CD14-positive monocyte (primary cell): ENCODE measurements at regions not wholly inside any gene's neighbourhood (a gene's known extent, or its start where the extent isn't known, plus 50 kb on each side); places are given as distances from the start of the nearest gene placed in this dataset.

ENCODE experiments used
- DNase-seq, 3 donors: peaks; one replicate each; pipeline ENCODE4 v3.0.0-alpha.2; 2011 to 2022
- H2AFZ ChIP-seq: 2 replicates; pipeline ENCODE4 v1.6.0; 2012; ENCODE audit warnings: mild to moderate bottlenecking, low read depth, low read length, inconsistent platforms; ENCODE audit not compliant: insufficient read depth, poor library complexity, severe bottlenecking
- H3K27ac ChIP-seq, 2 donors: 1 replicate in 1 of 2; 2 replicates in 1 of 2; pipeline ENCODE4 v1.5.1; 2012 to 2013; ENCODE audit warnings: low read length in 2 of 2, control low read depth in 1 of 2, inconsistent platforms in 1 of 2, low read depth in 1 of 2, mild to moderate bottlenecking in 1 of 2
- H3K27me3 ChIP-seq, 2 donors: one replicate each; pipeline versions ENCODE4 v1.6.0 to v1.6.1; 2011 to 2013; ENCODE audit warnings: low read length in 2 of 2; ENCODE audit not compliant: control insufficient read depth in 2 of 2, insufficient read depth in 2 of 2
- H3K36me3 ChIP-seq, 2 donors: replicated peaks in 1 of 2; 1 replicate in 1 of 2; 2 replicates in 1 of 2; pipeline versions ENCODE4 v1.5.1 to v1.6.1; 2012 to 2013; ENCODE audit warnings: low read length in 2 of 2, control low read depth in 1 of 2, inconsistent platforms in 1 of 2, mild to moderate bottlenecking in 1 of 2; ENCODE audit not compliant: insufficient read depth in 2 of 2, control insufficient read depth in 1 of 2
- H3K4me1 ChIP-seq, 2 donors: 1 replicate in 1 of 2; 2 replicates in 1 of 2; pipeline versions ENCODE4 v1.5.1 to v1.6.1; 2012 to 2013; ENCODE audit warnings: low read length in 2 of 2, control low read depth in 1 of 2, inconsistent platforms in 1 of 2, mild to moderate bottlenecking in 1 of 2, moderate library complexity in 1 of 2; ENCODE audit not compliant: insufficient read depth in 2 of 2, control insufficient read depth in 1 of 2
- H3K4me2 ChIP-seq: replicated peaks from 2 replicates; pipeline ENCODE3; 2012; ENCODE audit warnings: low read length, moderate library complexity, mild to moderate bottlenecking; ENCODE audit not compliant: poor library complexity, severe bottlenecking; ENCODE audit errors: extremely low read depth
- H3K4me3 ChIP-seq, 3 experiments: fragments of 200-600 bp in 1 of 3; sonication (generic) in 1 of 3; replicated peaks in 1 of 3; 1 replicate in 2 of 3; 2 replicates in 1 of 3; pipeline ENCODE4 v1.5.1; 2011 to 2013; ENCODE audit warnings: low read length in 3 of 3, mild to moderate bottlenecking in 3 of 3, control low read depth in 2 of 3, low read depth in 2 of 3, inconsistent platforms in 1 of 3, moderate library complexity in 1 of 3
- H3K79me2 ChIP-seq: 2 replicates; pipeline ENCODE4 v1.6.0; 2012; ENCODE audit warnings: mild to moderate bottlenecking, control low read depth, inconsistent platforms, low read length, moderate library complexity; ENCODE audit not compliant: insufficient read depth
- H3K9ac ChIP-seq: 2 replicates; pipeline ENCODE4 v1.6.0; 2017; ENCODE audit warnings: low read length, mild to moderate bottlenecking; ENCODE audit not compliant: insufficient read depth, poor library complexity, severe bottlenecking
- H3K9me3 ChIP-seq, 2 donors: replicated peaks in 1 of 2; 1 replicate in 1 of 2; 2 replicates in 1 of 2; pipeline versions ENCODE4 v1.5.1 to v1.6.1; 2012 to 2013; ENCODE audit warnings: low read length in 2 of 2, control low read depth in 1 of 2; ENCODE audit not compliant: control insufficient read depth in 1 of 2, insufficient read depth in 1 of 2
- H4K20me1 ChIP-seq: 2 replicates; pipeline ENCODE4 v1.6.0; 2012; ENCODE audit warnings: mild to moderate bottlenecking, low read length, control low read depth, moderate library complexity; ENCODE audit not compliant: insufficient read depth
- H3K27ac Mint-ChIP-seq, 7 donors: one replicate each; pipeline ENCODE4 v1.8.0; 2020; ENCODE audit warnings: mild to moderate bottlenecking in 7 of 7, mixed read lengths in 7 of 7, moderate library complexity in 6 of 7, inconsistent platforms in 2 of 7
- H3K27me3 Mint-ChIP-seq, 3 donors: one replicate each; pipeline ENCODE4 v1.8.0; 2021 to 2022; ENCODE audit warnings: low read depth in 3 of 3, mild to moderate bottlenecking in 3 of 3, mixed read lengths in 3 of 3, moderate library complexity in 3 of 3, inconsistent platforms in 1 of 3
- H3K36me3 Mint-ChIP-seq, 2 donors: one replicate each; pipeline ENCODE4 v1.8.0; 2020; ENCODE audit warnings: mixed read lengths in 2 of 2, inconsistent platforms in 1 of 2, mild to moderate bottlenecking in 1 of 2
- H3K4me1 Mint-ChIP-seq: one replicate; pipeline ENCODE4 v1.8.0; 2020; ENCODE audit warnings: mild to moderate bottlenecking, mixed read lengths
- H3K4me3 Mint-ChIP-seq, 2 donors: one replicate each; pipeline ENCODE4 v1.8.0; 2020; ENCODE audit warnings: mild to moderate bottlenecking in 2 of 2, mixed read lengths in 2 of 2, moderate library complexity in 1 of 2
- H3K9me3 Mint-ChIP-seq, 7 donors: one replicate each; pipeline ENCODE4 v1.8.0; 2020 to 2022; ENCODE audit warnings: mixed read lengths in 7 of 7, mild to moderate bottlenecking in 6 of 7, moderate library complexity in 6 of 7, inconsistent platforms in 2 of 7
- WGBS: methylation state at CpG from one replicate; pipeline ENCODE4 v1.1.5; 2013; ENCODE audit warnings: missing lambda C conversion rate; ENCODE audit not compliant: insufficient coverage; 5-methylcytosine and 5-hydroxymethylcytosine counted together
- intact Hi-C, 2 donors: fragments of 100-400 bp; cut with micrococcal nuclease; formaldehyde crosslinking; loops; one replicate each; pipeline versions ENCODE4 v1.15.0 to v1.15.1; 2023
- TF ChIP-seq, protein P1 (sequence below): fragments of 200-600 bp; IDR thresholded peaks from one replicate; pipeline ENCODE4 v1.8.0; 2022; ENCODE audit warnings: antibody characterized with exemption, mild to moderate bottlenecking

DNA sequence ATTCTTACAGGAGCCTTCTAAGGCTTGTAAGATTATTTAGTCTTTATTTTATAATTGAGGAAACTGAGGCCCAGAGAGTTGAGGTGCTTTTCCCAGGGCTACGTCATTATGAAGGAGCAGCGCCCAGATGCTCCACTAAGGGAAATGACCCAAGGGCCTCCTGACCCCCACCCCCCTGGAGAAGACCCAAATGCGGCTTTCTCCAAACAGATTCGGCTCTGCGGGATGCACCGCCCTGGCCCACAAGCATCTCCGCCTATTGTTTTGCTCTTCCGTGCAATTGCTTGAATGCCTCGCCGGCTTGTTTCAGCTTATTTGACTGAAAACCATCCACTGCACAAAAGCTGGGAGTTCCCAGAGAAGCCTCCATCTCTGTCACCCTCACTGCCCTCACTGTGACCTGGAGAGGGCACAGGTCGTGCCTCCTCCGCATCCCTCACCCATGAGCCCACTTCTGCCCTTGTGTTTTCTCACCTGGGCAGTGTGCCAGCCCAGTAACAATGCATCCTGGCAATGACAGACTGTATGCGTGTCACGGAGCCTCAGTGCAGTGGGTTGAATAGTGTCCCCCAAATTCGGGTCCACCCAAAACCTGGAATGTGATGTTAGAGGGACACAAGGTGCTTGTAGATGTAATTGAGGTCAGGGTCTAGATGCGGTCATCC, 790.2 kb downstream of the TBC1D22A start:
- Mint-ChIP-seq H3K27ac (no peak overlapping the region), H3K9me3 (peaks cover 0 to 5% (median 2%) of the 10 kb centered on the region in 7 donors), H3K36me3 (no peaks in the 10 kb centered on the region), H3K4me3 (no peak overlapping the region), H3K4me1 (no peaks in the 10 kb centered on the region), H3K27me3 (peaks cover 0 to 5% (median 1%) of the 10 kb centered on the region in 3 donors)
- Histone ChIP-seq H3K36me3 (no peaks in the 10 kb centered on the region), H3K9ac (no peak overlapping the region), H2AFZ (no peak overlapping the region), H3K27me3 (no peaks in the 10 kb centered on the region), H4K20me1 (no peaks in the 10 kb centered on the region), H3K4me2 (no peak overlapping the region), H3K4me1 (no peaks in the 10 kb centered on the region), H3K9me3 (no peaks in the 10 kb centered on the region), H3K4me3 (no peak overlapping the region), H3K79me2 (no peaks in the 10 kb centered on the region), H3K27ac (no peak overlapping the region)
- no peak for DNase-seq
- intact Hi-C loops: no loop called here
- WGBS: 94% methylated on average over 13 of the region's 16 CpGs
- TF ChIP-seq, protein P1, sequence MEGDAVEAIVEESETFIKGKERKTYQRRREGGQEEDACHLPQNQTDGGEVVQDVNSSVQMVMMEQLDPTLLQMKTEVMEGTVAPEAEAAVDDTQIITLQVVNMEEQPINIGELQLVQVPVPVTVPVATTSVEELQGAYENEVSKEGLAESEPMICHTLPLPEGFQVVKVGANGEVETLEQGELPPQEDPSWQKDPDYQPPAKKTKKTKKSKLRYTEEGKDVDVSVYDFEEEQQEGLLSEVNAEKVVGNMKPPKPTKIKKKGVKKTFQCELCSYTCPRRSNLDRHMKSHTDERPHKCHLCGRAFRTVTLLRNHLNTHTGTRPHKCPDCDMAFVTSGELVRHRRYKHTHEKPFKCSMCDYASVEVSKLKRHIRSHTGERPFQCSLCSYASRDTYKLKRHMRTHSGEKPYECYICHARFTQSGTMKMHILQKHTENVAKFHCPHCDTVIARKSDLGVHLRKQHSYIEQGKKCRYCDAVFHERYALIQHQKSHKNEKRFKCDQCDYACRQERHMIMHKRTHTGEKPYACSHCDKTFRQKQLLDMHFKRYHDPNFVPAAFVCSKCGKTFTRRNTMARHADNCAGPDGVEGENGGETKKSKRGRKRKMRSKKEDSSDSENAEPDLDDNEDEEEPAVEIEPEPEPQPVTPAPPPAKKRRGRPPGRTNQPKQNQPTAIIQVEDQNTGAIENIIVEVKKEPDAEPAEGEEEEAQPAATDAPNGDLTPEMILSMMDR: no peak

DNA sequence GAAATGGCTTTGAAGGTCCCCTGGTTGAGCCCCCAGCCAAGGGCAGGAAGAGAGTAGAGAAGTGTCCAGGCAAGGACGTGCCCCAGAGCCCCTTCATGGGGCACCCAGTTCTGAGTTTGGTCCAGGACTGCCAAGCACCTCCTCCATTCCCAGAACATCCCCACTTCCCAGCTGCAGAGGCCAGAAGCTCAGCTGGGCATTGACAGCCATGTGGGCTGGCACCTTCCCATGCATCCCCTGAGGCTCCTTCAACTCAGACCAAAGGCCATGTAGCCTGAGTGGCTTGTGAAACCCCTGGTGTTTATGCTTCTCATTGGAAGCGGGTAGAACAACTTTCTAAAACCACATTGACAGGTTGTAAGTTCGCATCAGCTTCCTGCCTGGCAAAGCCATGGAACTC, 789.6 kb downstream of the TBC1D22A start:
- Histone ChIP-seq H3K36me3 (no peaks in the 10 kb centered on the region), H3K9ac (no peak overlapping the region), H3K4me2 (no peak overlapping the region), H3K79me2 (no peaks in the 10 kb centered on the region), H3K4me1 (no peaks in the 10 kb centered on the region), H3K4me3 (no peak overlapping the region), H4K20me1 (no peaks in the 10 kb centered on the region), H3K27ac (no peak overlapping the region), H2AFZ (no peak overlapping the region), H3K27me3 (no peaks in the 10 kb centered on the region), H3K9me3 (no peaks in the 10 kb centered on the region)
- Mint-ChIP-seq H3K36me3 (no peaks in the 10 kb centered on the region), H3K4me1 (no peaks in the 10 kb centered on the region), H3K27ac (no peak overlapping the region), H3K27me3 (peaks cover 1 to 5% (median 4%) of the 10 kb centered on the region in 3 donors), H3K4me3 (no peak overlapping the region), H3K9me3 (peaks cover 0 to 5% (median under 1%) of the 10 kb centered on the region in 7 donors)
- DNase-seq: no peak
- intact Hi-C loops: no loop called here
- WGBS: 50% methylated on average over 1 of the region's 3 CpGs
- TF ChIP-seq, protein P1: no peak
